Adrenal gland (tissue), 5 donors: ENCODE measurements at regions not wholly inside any gene's neighbourhood (a gene's known extent, or its start where the extent isn't known, plus 50 kb on each side); places are given as distances from the start of the nearest gene placed in this dataset.

Source experiments
- POLR2A ChIP-seq, 2 donors: fragments of 450-650 bp; IDR thresholded peaks; one replicate each; pipeline ENCODE4 v1.6.1; 2017; ENCODE audit warnings: antibody characterized with exemption in 2 of 2, mild to moderate bottlenecking in 2 of 2, moderate library complexity in 1 of 2
- TF ChIP-seq, protein P1 (sequence below), 6 experiments: fragments of 450-650 bp in 4 of 6; fragments of 200-600 bp in 2 of 6; sonication (generic) in 1 of 6; IDR thresholded peaks; 1 replicate in 5 of 6; 2 replicates in 1 of 6; pipeline versions ENCODE4 v1.5.1 to v1.8.0; 2016 to 2021; ENCODE audit warnings: antibody characterized with exemption in 6 of 6, mild to moderate bottlenecking in 2 of 6, moderate library complexity in 1 of 6
- donor health status: DM: no; HTN: no; CAD: no.

DNA sequence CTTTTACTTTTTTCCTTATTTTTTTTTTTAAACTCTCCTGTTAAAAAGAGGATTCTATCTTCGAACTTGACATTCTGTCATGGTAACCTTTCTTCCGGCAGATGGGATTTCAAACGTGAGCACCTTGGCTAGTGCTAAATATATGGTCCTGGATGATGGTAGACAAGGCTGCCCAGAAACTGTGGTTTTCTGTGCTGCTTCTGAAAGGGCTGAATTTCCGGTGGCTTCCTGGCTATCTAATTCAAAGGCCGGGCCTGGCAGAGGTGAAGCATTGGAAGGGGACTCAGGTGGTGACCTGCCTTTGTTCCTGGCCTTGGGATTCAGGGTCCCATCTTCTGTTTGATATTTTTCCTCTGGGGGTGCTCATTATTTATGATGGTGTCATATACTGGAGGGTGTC lies 118.6 kb upstream of the MYL2 start:
- no peak for TF ChIP-seq POLR2A (IDR thresholded peaks at IDR 0.05)
- TF ChIP-seq, protein P1, sequence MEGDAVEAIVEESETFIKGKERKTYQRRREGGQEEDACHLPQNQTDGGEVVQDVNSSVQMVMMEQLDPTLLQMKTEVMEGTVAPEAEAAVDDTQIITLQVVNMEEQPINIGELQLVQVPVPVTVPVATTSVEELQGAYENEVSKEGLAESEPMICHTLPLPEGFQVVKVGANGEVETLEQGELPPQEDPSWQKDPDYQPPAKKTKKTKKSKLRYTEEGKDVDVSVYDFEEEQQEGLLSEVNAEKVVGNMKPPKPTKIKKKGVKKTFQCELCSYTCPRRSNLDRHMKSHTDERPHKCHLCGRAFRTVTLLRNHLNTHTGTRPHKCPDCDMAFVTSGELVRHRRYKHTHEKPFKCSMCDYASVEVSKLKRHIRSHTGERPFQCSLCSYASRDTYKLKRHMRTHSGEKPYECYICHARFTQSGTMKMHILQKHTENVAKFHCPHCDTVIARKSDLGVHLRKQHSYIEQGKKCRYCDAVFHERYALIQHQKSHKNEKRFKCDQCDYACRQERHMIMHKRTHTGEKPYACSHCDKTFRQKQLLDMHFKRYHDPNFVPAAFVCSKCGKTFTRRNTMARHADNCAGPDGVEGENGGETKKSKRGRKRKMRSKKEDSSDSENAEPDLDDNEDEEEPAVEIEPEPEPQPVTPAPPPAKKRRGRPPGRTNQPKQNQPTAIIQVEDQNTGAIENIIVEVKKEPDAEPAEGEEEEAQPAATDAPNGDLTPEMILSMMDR (IDR thresholded peaks at IDR 0.05): no peak
